ENCODE measurements at regions not wholly inside any gene's neighbourhood (a gene's known extent, or its start where the extent isn't known, plus 50 kb on each side); places are given as distances from the start of the nearest gene placed in this dataset.

DNA sequence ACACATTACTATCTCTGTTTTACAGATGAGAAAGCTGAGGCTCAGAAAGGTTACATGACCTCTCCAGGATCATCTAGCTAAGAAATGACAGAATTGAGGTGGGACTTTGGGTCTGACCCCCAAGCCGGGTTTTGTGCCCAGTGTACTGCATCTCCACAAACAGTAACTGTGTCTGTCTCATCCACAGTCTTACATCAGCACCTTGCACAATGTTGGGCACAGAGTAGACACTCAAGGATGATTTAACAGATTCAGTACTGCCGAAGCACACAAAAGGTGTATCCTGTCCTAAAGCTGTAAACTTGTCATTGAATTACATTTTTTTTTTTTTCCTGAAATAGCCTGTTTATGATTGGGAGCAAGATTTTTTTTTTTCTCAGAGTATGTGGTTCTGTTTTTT is 84.8 kb downstream of the ADCYAP1 start:
- Mint-ChIP-seq H3K9me3 (ENCODE audit: unreplicated experiment) (peaks cover 2% of the 10 kb centered on the region), H3K36me3 (ENCODE audit: low read depth, unreplicated experiment) (no peaks in the 10 kb centered on the region), H3K27me3 (ENCODE audit: low read depth, unreplicated experiment) (no peaks in the 10 kb centered on the region), H3K4me3 (ENCODE audit: unreplicated experiment) (no peak overlapping the region), H3K4me1 (ENCODE audit: low read depth, unreplicated experiment) (peaks cover 8% of the 10 kb centered on the region), H3K27ac (ENCODE audit: unreplicated experiment) (no peak overlapping the region)
- DNase-seq (ENCODE audit: low read depth) (no peak), FAIRE-seq (no peak)
- Histone ChIP-seq H3K36me3 (ENCODE audit: insufficient read depth, low read length) (no peaks in the 10 kb centered on the region), H3K27me3 (ENCODE audit: insufficient read depth, low read length) (no peaks in the 10 kb centered on the region), H4K20me1 (ENCODE audit: insufficient read depth, low read length) (no peaks in the 10 kb centered on the region), H3K4me2 (ENCODE audit: low read length) (no peak overlapping the region), H3K27ac (ENCODE audit: low read depth, low read length) (no peak overlapping the region), H3K79me2 (ENCODE audit: insufficient read depth, low read length) (no peaks in the 10 kb centered on the region), H3K9me3 (ENCODE audit: insufficient read depth, low read depth, low read length) (peaks cover 2% of the 10 kb centered on the region), H3K4me3 (ENCODE audit: insufficient read depth, low read depth, low read length) (no peak overlapping the region), H2AFZ (ENCODE audit: low read depth, low read length) (no peak overlapping the region), H3K9ac (ENCODE audit: low read length) (no peak overlapping the region), H3K4me1 (ENCODE audit: insufficient read depth, low read length) (peaks cover 5% of the 10 kb centered on the region)
- TF ChIP-seq, protein P1, sequence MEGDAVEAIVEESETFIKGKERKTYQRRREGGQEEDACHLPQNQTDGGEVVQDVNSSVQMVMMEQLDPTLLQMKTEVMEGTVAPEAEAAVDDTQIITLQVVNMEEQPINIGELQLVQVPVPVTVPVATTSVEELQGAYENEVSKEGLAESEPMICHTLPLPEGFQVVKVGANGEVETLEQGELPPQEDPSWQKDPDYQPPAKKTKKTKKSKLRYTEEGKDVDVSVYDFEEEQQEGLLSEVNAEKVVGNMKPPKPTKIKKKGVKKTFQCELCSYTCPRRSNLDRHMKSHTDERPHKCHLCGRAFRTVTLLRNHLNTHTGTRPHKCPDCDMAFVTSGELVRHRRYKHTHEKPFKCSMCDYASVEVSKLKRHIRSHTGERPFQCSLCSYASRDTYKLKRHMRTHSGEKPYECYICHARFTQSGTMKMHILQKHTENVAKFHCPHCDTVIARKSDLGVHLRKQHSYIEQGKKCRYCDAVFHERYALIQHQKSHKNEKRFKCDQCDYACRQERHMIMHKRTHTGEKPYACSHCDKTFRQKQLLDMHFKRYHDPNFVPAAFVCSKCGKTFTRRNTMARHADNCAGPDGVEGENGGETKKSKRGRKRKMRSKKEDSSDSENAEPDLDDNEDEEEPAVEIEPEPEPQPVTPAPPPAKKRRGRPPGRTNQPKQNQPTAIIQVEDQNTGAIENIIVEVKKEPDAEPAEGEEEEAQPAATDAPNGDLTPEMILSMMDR (IDR thresholded peaks at IDR 0.05; ENCODE audit: insufficient read depth, low read depth, low read length): no peak

DNA sequence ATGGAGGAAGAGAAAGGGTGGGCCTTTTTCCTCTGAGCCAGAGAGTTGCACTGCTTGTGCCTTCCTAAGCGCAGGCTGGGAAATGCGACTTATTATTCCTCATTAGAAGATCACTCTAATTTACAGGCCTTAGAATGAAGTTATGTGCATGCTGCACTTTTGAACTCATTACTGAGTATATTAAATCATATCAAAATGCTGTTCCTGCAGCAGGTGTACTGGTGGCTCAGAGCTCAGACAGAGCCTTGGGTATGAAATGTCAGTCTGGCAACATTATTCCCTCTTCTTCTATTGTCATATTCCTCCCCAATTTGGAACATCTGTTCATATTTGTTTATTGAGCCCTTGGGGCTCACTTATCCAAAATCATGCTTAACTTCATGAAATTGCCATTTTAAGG is 85.5 kb downstream of the ADCYAP1 start:
- no peak overlapping the region for H3K27ac Mint-ChIP-seq (ENCODE audit: unreplicated experiment)
- Histone ChIP-seq H3K9me3 (ENCODE audit: insufficient read depth, low read depth, low read length) (peaks cover 2% of the 10 kb centered on the region), H3K4me3 (ENCODE audit: insufficient read depth, low read depth, low read length) (no peak overlapping the region), H4K20me1 (ENCODE audit: insufficient read depth, low read length) (no peaks in the 10 kb centered on the region), H3K9ac (ENCODE audit: low read length) (no peak overlapping the region), H2AFZ (ENCODE audit: low read depth, low read length) (no peak overlapping the region), H3K4me1 (ENCODE audit: insufficient read depth, low read length) (peaks cover 5% of the 10 kb centered on the region), H3K27me3 (ENCODE audit: insufficient read depth, low read length) (no peaks in the 10 kb centered on the region), H3K4me2 (ENCODE audit: low read length) (no peak overlapping the region), H3K27ac (ENCODE audit: low read depth, low read length) (no peak overlapping the region), H3K79me2 (ENCODE audit: insufficient read depth, low read length) (no peaks in the 10 kb centered on the region), H3K36me3 (ENCODE audit: insufficient read depth, low read length) (no peaks in the 10 kb centered on the region)
- H3K36me3 Mint-ChIP-seq (ENCODE audit: low read depth, unreplicated experiment): no peaks in the 10 kb centered on the region
- DNase-seq (ENCODE audit: low read depth) (no peak), FAIRE-seq (no peak)
- peaks cover 8% of the 10 kb centered on the region for H3K4me1 Mint-ChIP-seq (ENCODE audit: low read depth, unreplicated experiment)
- no peak overlapping the region for H3K4me3 Mint-ChIP-seq (ENCODE audit: unreplicated experiment)
- peaks cover 4% of the 10 kb centered on the region for H3K9me3 Mint-ChIP-seq (ENCODE audit: unreplicated experiment)
- TF ChIP-seq, protein P1 (IDR thresholded peaks at IDR 0.05; ENCODE audit: insufficient read depth, low read depth, low read length): no peak
- no peak for TF ChIP-seq EZH2 (IDR thresholded peaks at IDR 0.05; ENCODE audit: insufficient read depth, low read length)
- no peaks in the 10 kb centered on the region for H3K27me3 Mint-ChIP-seq (ENCODE audit: low read depth, unreplicated experiment)

DNA sequence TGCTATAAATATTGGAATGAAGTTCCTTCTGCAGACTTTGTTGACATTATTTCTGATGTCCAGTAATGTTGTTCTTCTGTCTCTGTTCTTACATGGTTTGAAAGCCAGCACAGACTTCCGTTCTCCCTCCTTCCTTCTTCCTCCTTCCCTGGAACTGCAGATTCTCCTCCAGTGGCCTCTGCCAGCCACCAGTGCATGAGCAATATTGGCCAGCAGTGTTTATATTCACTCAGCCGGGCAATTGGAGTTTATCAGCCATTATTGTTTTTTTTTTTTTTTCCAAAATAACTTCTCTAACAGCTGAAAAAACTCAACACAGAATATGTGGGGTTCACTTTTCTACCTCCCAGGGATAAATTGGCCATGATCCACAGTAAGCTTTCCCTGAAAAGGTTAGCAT is 86.8 kb downstream of the ADCYAP1 start:
- Histone ChIP-seq H3K79me2 (ENCODE audit: insufficient read depth, low read length) (no peaks in the 10 kb centered on the region), H3K9ac (ENCODE audit: low read length) (no peak overlapping the region), H3K4me3 (ENCODE audit: insufficient read depth, low read depth, low read length) (no peak overlapping the region), H3K9me3 (ENCODE audit: insufficient read depth, low read depth, low read length) (peaks cover 2% of the 10 kb centered on the region), H3K36me3 (ENCODE audit: insufficient read depth, low read length) (no peaks in the 10 kb centered on the region), H3K27me3 (ENCODE audit: insufficient read depth, low read length) (no peaks in the 10 kb centered on the region), H3K27ac (ENCODE audit: low read depth, low read length) (no peak overlapping the region), H3K4me2 (ENCODE audit: low read length) (no peak overlapping the region), H2AFZ (ENCODE audit: low read depth, low read length) (no peak overlapping the region), H4K20me1 (ENCODE audit: insufficient read depth, low read length) (no peaks in the 10 kb centered on the region), H3K4me1 (ENCODE audit: insufficient read depth, low read length) (peaks cover 8% of the 10 kb centered on the region)
- FAIRE-seq (no peak), DNase-seq (ENCODE audit: low read depth) (no peak)
- H3K36me3 Mint-ChIP-seq (ENCODE audit: low read depth, unreplicated experiment): no peaks in the 10 kb centered on the region
- H3K9me3 Mint-ChIP-seq (ENCODE audit: unreplicated experiment): peaks cover 2% of the 10 kb centered on the region
- no peak overlapping the region for H3K27ac Mint-ChIP-seq (ENCODE audit: unreplicated experiment)
- H3K4me1 Mint-ChIP-seq (ENCODE audit: low read depth, unreplicated experiment): peaks cover 11% of the 10 kb centered on the region
- no peaks in the 10 kb centered on the region for H3K27me3 Mint-ChIP-seq (ENCODE audit: low read depth, unreplicated experiment)
- no peak for TF ChIP-seq EZH2 (IDR thresholded peaks at IDR 0.05; ENCODE audit: insufficient read depth, low read length)
- TF ChIP-seq, protein P1 (IDR thresholded peaks at IDR 0.05; ENCODE audit: insufficient read depth, low read depth, low read length): no peak
- H3K4me3 Mint-ChIP-seq (ENCODE audit: unreplicated experiment): no peak overlapping the region

Measured in astrocyte (in vitro differentiated cells and primary cell).